ENCODE measurements at regions not wholly inside any gene's neighbourhood (a gene's known extent, or its start where the extent isn't known, plus 50 kb on each side); places are given as distances from the start of the nearest gene placed in this dataset.
"Not testable (repeated sequence)": the region's sequence is repeated elsewhere in the genome, so short reads cannot be mapped to it uniquely, and the experiment has no call there.

DNA sequence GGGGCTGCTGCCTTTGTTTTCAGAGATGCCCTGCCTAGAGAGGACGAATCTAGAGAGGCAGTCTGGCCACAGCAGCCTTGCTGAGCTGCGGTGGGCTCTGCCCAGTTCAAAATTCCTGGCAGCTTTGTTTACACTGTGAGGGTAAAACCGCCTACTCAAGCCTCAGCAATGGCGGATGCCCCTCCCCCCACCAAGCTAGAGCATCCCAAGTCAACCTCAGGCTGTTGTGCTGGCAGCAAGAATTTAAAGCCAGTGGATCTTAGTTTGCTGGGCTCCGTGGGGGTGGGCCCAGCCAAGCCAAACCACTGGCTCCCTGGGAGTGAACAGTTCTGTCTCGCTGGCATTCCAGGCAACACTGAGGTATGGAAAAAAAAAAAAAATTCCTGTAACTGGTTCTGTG lies 970.9 kb downstream of the TBC1D32 start:
- H3K4me1 Mint-ChIP-seq = no peaks in the 10 kb centered on the region
- no peak overlapping the region for H3K4me3 Mint-ChIP-seq
- peaks cover 16% of the 10 kb centered on the region for H3K9me3 ChIP-seq (ENCODE audit: control insufficient read depth, low read length)
- H3K9ac ChIP-seq (ENCODE audit: extremely low read depth, low read length, poor library complexity, severe bottlenecking) = no peak overlapping the region
- no peaks in the 10 kb centered on the region for H3K36me3 Mint-ChIP-seq (ENCODE audit: low read depth)
- no peaks in the 10 kb centered on the region for H3K4me1 ChIP-seq (ENCODE audit: control insufficient read depth, insufficient read depth, low read length)
- no peak overlapping the region for H3K27ac Mint-ChIP-seq
- no peaks in the 10 kb centered on the region for H3K27me3 Mint-ChIP-seq (ENCODE audit: insufficient read depth)
- peak; percentile 72 for DNase-seq
- 61 to 74% methylated on average over 5 to 6 of the region's 6 CpGs for WGBS, 2 experiments (ENCODE audit: insufficient coverage in 1 of 2, insufficient read length in 1 of 2)
- H3K36me3 ChIP-seq (ENCODE audit: control insufficient read depth, insufficient read depth, low read length) = no peaks in the 10 kb centered on the region
- TF ChIP-seq, protein P1, sequence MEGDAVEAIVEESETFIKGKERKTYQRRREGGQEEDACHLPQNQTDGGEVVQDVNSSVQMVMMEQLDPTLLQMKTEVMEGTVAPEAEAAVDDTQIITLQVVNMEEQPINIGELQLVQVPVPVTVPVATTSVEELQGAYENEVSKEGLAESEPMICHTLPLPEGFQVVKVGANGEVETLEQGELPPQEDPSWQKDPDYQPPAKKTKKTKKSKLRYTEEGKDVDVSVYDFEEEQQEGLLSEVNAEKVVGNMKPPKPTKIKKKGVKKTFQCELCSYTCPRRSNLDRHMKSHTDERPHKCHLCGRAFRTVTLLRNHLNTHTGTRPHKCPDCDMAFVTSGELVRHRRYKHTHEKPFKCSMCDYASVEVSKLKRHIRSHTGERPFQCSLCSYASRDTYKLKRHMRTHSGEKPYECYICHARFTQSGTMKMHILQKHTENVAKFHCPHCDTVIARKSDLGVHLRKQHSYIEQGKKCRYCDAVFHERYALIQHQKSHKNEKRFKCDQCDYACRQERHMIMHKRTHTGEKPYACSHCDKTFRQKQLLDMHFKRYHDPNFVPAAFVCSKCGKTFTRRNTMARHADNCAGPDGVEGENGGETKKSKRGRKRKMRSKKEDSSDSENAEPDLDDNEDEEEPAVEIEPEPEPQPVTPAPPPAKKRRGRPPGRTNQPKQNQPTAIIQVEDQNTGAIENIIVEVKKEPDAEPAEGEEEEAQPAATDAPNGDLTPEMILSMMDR (conservative IDR thresholded peaks at IDR 0.05) = no peak
- no peak overlapping the region for H3K27ac ChIP-seq (ENCODE audit: low read depth, low read length)
- H3K9me3 Mint-ChIP-seq = peaks cover 22% of the 10 kb centered on the region
- no peak overlapping the region for H3K4me3 ChIP-seq (ENCODE audit: low read length)
- no peaks in the 10 kb centered on the region for H3K27me3 ChIP-seq (ENCODE audit: control insufficient read depth, insufficient read depth, low read length, poor library complexity, severe bottlenecking)

DNA sequence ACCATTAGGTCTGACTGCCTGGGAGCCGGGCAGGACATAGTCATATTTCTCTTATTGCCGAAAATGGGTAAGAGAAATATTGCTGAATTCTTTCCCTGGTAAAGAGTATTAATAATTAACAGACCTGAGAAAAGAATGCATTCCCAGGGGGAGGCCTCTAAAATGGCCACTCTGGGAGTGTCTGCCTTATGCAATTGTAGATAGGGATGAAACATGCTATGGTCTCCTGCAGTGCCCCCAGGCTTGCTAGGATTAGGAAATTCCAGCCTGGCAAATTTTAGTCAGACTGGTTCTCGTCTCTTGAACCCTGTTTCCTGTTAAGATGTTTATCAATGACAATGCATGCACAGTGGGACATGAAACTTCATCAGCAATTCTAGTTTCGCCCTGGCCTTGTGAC lies 975.7 kb downstream of the TBC1D32 start:
- H3K27ac Mint-ChIP-seq; H3K36me3 ChIP-seq (ENCODE audit: control insufficient read depth, insufficient read depth, low read length); H3K4me1 ChIP-seq (ENCODE audit: control insufficient read depth, insufficient read depth, low read length); H3K36me3 Mint-ChIP-seq (ENCODE audit: low read depth); H3K4me3 Mint-ChIP-seq; H3K9ac ChIP-seq (ENCODE audit: extremely low read depth, low read length, poor library complexity, severe bottlenecking); H3K27me3 Mint-ChIP-seq (ENCODE audit: insufficient read depth); H3K27me3 ChIP-seq (ENCODE audit: control insufficient read depth, insufficient read depth, low read length, poor library complexity, severe bottlenecking); H3K27ac ChIP-seq (ENCODE audit: low read depth, low read length); H3K4me1 Mint-ChIP-seq: not testable (repeated sequence)
- 94% methylated on average over 4 of the region's 4 CpGs; no CpG with 5 or more reads in 1 of the 2 experiments for WGBS, 2 experiments (ENCODE audit: insufficient coverage in 1 of 2, insufficient read length in 1 of 2)
- Histone ChIP-seq H3K9me3 (ENCODE audit: control insufficient read depth, low read length) (peaks cover 28% of the 10 kb centered on the region), H3K4me3 (ENCODE audit: low read length) (peak overlapping the region; percentile 27)
- H3K9me3 Mint-ChIP-seq = peaks cover 33% of the 10 kb centered on the region
- peak; percentile 52 for DNase-seq

GRCh38 chr6:120357447-120357846 lies 976.8 kb downstream of the TBC1D32 start:
- H3K9ac ChIP-seq (ENCODE audit: extremely low read depth, low read length, poor library complexity, severe bottlenecking) = no peak overlapping the region
- H3K4me1 ChIP-seq (ENCODE audit: control insufficient read depth, insufficient read depth, low read length) = no peaks in the 10 kb centered on the region
- H3K4me3 Mint-ChIP-seq = no peak overlapping the region
- no peak overlapping the region for H3K27ac Mint-ChIP-seq
- TF ChIP-seq, protein P1 (conservative IDR thresholded peaks at IDR 0.05) = no peak
- H3K36me3 Mint-ChIP-seq (ENCODE audit: low read depth) = peaks cover 3% of the 10 kb centered on the region
- no peak for DNase-seq
- H3K4me3 ChIP-seq (ENCODE audit: low read length) = no peak overlapping the region
- H3K9me3 Mint-ChIP-seq = peaks cover 33% of the 10 kb centered on the region
- no peaks in the 10 kb centered on the region for H3K4me1 Mint-ChIP-seq
- H3K27me3 Mint-ChIP-seq (ENCODE audit: insufficient read depth) = no peaks in the 10 kb centered on the region
- H3K36me3 ChIP-seq (ENCODE audit: control insufficient read depth, insufficient read depth, low read length) = no peaks in the 10 kb centered on the region
- no peak overlapping the region for H3K27ac ChIP-seq (ENCODE audit: low read depth, low read length)
- H3K9me3 ChIP-seq (ENCODE audit: control insufficient read depth, low read length) = peaks cover 28% of the 10 kb centered on the region
- H3K27me3 ChIP-seq (ENCODE audit: control insufficient read depth, insufficient read depth, low read length, poor library complexity, severe bottlenecking) = no peaks in the 10 kb centered on the region

GRCh38 chr6:120355822-120356221 lies 978.5 kb downstream of the TBC1D32 start:
- H3K27ac ChIP-seq (ENCODE audit: low read depth, low read length) = no peak overlapping the region
- no peaks in the 10 kb centered on the region for H3K36me3 ChIP-seq (ENCODE audit: control insufficient read depth, insufficient read depth, low read length)
- H3K4me3 ChIP-seq (ENCODE audit: low read length) = no peak overlapping the region
- peaks cover 28% of the 10 kb centered on the region for H3K9me3 ChIP-seq (ENCODE audit: control insufficient read depth, low read length)
- H3K9me3 Mint-ChIP-seq = peaks cover 28% of the 10 kb centered on the region
- H3K4me3 Mint-ChIP-seq = no peak overlapping the region
- H3K4me1 Mint-ChIP-seq = no peaks in the 10 kb centered on the region
- TF ChIP-seq, protein P1 (conservative IDR thresholded peaks at IDR 0.05) = no peak
- peaks cover 3% of the 10 kb centered on the region for H3K36me3 Mint-ChIP-seq (ENCODE audit: low read depth)
- DNase-seq = no peak
- H3K4me1 ChIP-seq (ENCODE audit: control insufficient read depth, insufficient read depth, low read length) = no peaks in the 10 kb centered on the region
- 94 to 100% methylated on average over 1 of the region's 1 CpG for WGBS, 2 experiments (ENCODE audit: insufficient coverage in 1 of 2, insufficient read length in 1 of 2)
- no peak overlapping the region for H3K27ac Mint-ChIP-seq
- H3K27me3 ChIP-seq (ENCODE audit: control insufficient read depth, insufficient read depth, low read length, poor library complexity, severe bottlenecking) = no peaks in the 10 kb centered on the region
- H3K9ac ChIP-seq (ENCODE audit: extremely low read depth, low read length, poor library complexity, severe bottlenecking) = no peak overlapping the region
- no peaks in the 10 kb centered on the region for H3K27me3 Mint-ChIP-seq (ENCODE audit: insufficient read depth)
